ENCODE measurements at regions not wholly inside any gene's neighbourhood (a gene's known extent, or its start where the extent isn't known, plus 50 kb on each side); places are given as distances from the start of the nearest gene placed in this dataset.

GRCh38 chr13:103557878-103558277, 491.7 kb upstream of the SLC10A2 start:
- no peak for TF ChIP-seq CTCF (conservative IDR thresholded peaks at IDR 0.05 in 1 of 2, IDR thresholded peaks at IDR 0.05 in 1 of 2; ENCODE audit: extremely low read depth in 1 of 2, insufficient read depth in 1 of 2, low read depth in 1 of 2, low read length in 2 of 2)
- TF ChIP-seq EZH2 (IDR thresholded peaks at IDR 0.05; ENCODE audit: borderline replicate concordance, low read length) = no peak

Data from mammary epithelial cell (primary cell).